BE2C (cell line): ENCODE measurements at regions not wholly inside any gene's neighbourhood (a gene's known extent, or its start where the extent isn't known, plus 50 kb on each side); places are given as distances from the start of the nearest gene placed in this dataset.

Experiments used
- DNase-seq: peaks from one replicate; pipeline ENCODE4 v3.0.0-alpha.2; 2020
- H3K27me3 ChIP-seq: fragments of 250-450 bp; sonication (Bioruptor Pico); 2 replicates; pipeline ENCODE4 v1.5.1; 2020; ENCODE audit warnings: mild to moderate bottlenecking
- H3K36me3 ChIP-seq: fragments of 250-450 bp; sonication (Bioruptor Pico); 2 replicates; pipeline ENCODE4 v1.5.1; 2020; ENCODE audit warnings: mild to moderate bottlenecking
- H3K4me1 ChIP-seq: fragments of 250-450 bp; sonication (Bioruptor Pico); 2 replicates; pipeline ENCODE4 v1.5.1; 2020
- H3K4me3 ChIP-seq: 2 replicates; pipeline ENCODE4 v1.5.1; 2011; ENCODE audit warnings: low read depth, low read length
- H3K9me3 ChIP-seq: fragments of 250-450 bp; sonication (Bioruptor Pico); 2 replicates; pipeline ENCODE4 v1.5.1; 2020
- TF ChIP-seq, protein P1 (sequence below): IDR thresholded peaks from 2 replicates; pipeline ENCODE4 v1.5.1; 2012; ENCODE audit warnings: mild to moderate bottlenecking, low read depth, low read length

DNA sequence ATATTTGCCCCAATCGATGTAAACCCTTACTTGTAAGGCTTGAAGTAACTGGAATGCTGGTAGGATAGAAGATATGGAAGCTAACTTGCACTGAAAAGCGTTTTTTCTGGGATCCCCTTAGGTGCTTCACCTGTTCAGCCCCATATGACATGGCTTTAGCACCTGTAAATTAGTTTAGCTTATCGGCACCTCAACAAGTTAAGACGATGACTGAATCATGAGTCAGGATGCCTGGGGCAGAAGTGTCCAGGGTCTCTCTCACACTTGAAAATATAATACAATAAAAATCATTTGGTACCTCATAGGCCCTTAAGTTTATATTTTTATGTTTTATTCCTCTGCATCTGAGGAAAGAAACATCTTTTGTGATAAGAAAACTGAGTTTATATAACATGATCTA is 409.2 kb upstream of the LRRC4C start:
- no peak for DNase-seq
- TF ChIP-seq, protein P1, sequence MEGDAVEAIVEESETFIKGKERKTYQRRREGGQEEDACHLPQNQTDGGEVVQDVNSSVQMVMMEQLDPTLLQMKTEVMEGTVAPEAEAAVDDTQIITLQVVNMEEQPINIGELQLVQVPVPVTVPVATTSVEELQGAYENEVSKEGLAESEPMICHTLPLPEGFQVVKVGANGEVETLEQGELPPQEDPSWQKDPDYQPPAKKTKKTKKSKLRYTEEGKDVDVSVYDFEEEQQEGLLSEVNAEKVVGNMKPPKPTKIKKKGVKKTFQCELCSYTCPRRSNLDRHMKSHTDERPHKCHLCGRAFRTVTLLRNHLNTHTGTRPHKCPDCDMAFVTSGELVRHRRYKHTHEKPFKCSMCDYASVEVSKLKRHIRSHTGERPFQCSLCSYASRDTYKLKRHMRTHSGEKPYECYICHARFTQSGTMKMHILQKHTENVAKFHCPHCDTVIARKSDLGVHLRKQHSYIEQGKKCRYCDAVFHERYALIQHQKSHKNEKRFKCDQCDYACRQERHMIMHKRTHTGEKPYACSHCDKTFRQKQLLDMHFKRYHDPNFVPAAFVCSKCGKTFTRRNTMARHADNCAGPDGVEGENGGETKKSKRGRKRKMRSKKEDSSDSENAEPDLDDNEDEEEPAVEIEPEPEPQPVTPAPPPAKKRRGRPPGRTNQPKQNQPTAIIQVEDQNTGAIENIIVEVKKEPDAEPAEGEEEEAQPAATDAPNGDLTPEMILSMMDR = no peak
- no peaks in the 10 kb centered on the region for H3K9me3 ChIP-seq
- no peak overlapping the region for H3K4me3 ChIP-seq
- H3K4me1 ChIP-seq = peaks cover 7% of the 10 kb centered on the region
- no peaks in the 10 kb centered on the region for H3K27me3 ChIP-seq
- no peaks in the 10 kb centered on the region for H3K36me3 ChIP-seq

DNA sequence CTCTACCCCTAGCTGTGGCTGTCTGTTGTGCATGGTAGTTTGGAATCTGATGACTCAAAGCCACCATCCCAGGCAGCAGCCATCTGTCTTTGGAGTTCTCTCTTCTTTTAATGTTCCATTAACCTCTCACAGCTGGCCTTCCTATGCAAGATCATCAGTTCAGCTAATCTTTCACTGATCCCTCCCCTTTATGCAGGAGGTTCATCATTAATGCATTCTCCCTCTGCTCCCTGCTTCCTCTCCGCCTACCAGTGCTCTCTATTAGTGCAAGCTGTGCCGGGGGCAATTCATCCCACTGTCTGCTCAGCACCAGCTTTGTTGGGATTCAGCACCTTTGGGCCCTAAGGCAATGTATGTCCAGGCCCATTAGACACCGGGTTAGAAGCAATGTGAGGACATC is 413.0 kb upstream of the LRRC4C start:
- Histone ChIP-seq H3K36me3 (no peaks in the 10 kb centered on the region), H3K9me3 (no peaks in the 10 kb centered on the region), H3K4me1 (peaks cover 7% of the 10 kb centered on the region), H3K4me3 (no peak overlapping the region), H3K27me3 (no peaks in the 10 kb centered on the region)
- peak; percentile 81 for DNase-seq
- TF ChIP-seq, protein P1 = peak; percentile 21; the same call in 1 of the 2 replicates

DNA sequence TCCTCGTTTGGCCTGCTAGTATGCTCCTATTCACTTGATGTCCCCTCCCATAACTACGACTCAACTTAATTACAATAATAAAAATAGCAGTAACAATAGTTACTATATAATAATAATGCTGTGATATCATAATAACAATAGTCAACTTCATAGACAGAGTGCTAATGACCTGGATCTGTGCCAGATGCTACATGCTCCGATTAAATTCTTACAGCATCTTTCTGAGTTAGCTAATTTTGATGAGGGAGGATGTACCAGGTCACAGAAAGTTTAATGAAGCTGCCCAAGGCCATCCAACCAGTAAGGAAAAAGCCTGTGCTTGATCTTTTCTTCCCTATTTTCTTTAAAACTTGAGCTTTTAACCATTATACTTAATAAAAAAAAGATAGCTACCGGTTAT is 413.4 kb upstream of the LRRC4C start:
- Histone ChIP-seq H3K9me3 (no peaks in the 10 kb centered on the region), H3K4me1 (peaks cover 7% of the 10 kb centered on the region), H3K36me3 (no peaks in the 10 kb centered on the region), H3K27me3 (no peaks in the 10 kb centered on the region), H3K4me3 (no peak overlapping the region)
- DNase-seq = peak; percentile 32
- TF ChIP-seq, protein P1 = no peak

DNA sequence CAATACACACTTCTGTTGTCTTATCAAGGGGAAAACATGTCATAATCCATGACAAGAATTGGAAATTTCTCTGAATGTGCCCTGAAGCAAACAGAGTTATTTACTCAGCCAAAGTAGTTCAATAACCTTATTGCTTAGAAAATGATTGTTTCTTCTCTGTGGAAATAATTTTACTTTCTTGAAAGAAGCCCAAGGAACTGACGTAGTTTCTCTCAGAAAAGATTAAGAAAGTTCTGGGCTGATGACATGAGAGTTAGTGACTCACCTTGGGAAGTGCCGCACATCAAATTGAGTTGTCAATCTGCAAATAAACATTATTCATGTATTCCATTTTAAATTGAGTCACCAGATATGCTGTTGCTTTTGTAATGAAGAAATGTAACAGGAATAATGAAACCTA is 418.6 kb upstream of the LRRC4C start:
- Histone ChIP-seq H3K4me3 (no peak overlapping the region), H3K9me3 (no peaks in the 10 kb centered on the region), H3K4me1 (no peaks in the 10 kb centered on the region), H3K36me3 (no peaks in the 10 kb centered on the region), H3K27me3 (no peaks in the 10 kb centered on the region)
- TF ChIP-seq, protein P1 = no peak
- DNase-seq = no peak

DNA sequence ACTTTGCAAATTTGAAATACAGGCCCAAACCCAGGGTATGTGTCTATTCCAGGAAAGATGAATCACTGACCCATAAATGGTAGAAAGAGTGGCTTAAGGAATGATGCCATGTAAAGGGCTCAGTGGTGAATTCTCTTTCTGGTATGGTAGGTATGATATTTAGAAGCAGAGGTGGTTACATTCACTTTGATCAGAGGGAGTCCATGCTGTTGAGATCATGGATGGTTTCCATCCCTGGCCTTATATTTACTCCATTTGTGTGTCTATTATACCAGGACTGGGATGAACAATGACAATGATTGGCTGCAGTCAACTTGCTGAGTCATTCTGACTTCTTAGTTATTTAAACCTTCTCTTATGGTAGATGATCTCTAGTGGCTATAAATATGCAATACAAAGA is 419.8 kb upstream of the LRRC4C start:
- Histone ChIP-seq H3K4me3 (no peak overlapping the region), H3K27me3 (no peaks in the 10 kb centered on the region), H3K36me3 (no peaks in the 10 kb centered on the region), H3K4me1 (no peaks in the 10 kb centered on the region), H3K9me3 (no peaks in the 10 kb centered on the region)
- TF ChIP-seq, protein P1 = no peak
- no peak for DNase-seq

GRCh38 chr11:41895081-41895480 is 435.6 kb upstream of the LRRC4C start:
- no peaks in the 10 kb centered on the region for H3K4me1 ChIP-seq
- H3K9me3 ChIP-seq = no peaks in the 10 kb centered on the region
- H3K36me3 ChIP-seq = no peaks in the 10 kb centered on the region
- H3K4me3 ChIP-seq = no peak overlapping the region
- DNase-seq = no peak
- TF ChIP-seq, protein P1 = no peak
- H3K27me3 ChIP-seq = no peaks in the 10 kb centered on the region
